HG03196 (cell line): ENCODE measurements at regions not wholly inside any gene's neighbourhood (a gene's known extent, or its start where the extent isn't known, plus 50 kb on each side); places are given as distances from the start of the nearest gene placed in this dataset.
A peak's percentile ranks its signal among the peaks of the same experiment; 100 is the strongest.
"Not testable (repeated sequence)": the region's sequence is repeated elsewhere in the genome, so short reads cannot be mapped to it uniquely, and the experiment has no call there.

Experiments
- ATAC-seq: cut with Tn5 transposase; IDR thresholded peaks from one replicate; pipeline ENCODE4 v1.9.1; 2021; ENCODE audit not compliant: unreplicated experiment

GRCh38 chr4:33072298-33073089 is 2352.3 kb downstream of the PCDH7 start:
- ATAC-seq: no peak

- no peak for ATAC-seq
Measured at GRCh38 chr4:33073811-33074210, 2353.6 kb downstream of the PCDH7 start.

- ATAC-seq: no peak
Measured at GRCh38 chr4:33078145-33078544, 2358.0 kb downstream of the PCDH7 start.

- ATAC-seq: no peak
Measured at GRCh38 chr4:33080275-33080674, 2360.1 kb downstream of the PCDH7 start.

GRCh38 chr4:33085709-33086108 is 2365.5 kb downstream of the PCDH7 start:
- no peak for ATAC-seq

- ATAC-seq: no peak
Measured at GRCh38 chr4:33086331-33086925, 2366.3 kb downstream of the PCDH7 start.

- ATAC-seq: no peak
Measured at GRCh38 chr4:33088713-33089112, 2368.5 kb downstream of the PCDH7 start.

GRCh38 chr4:33090910-33091309 is 2370.7 kb downstream of the PCDH7 start:
- ATAC-seq: no peak

- no peak for ATAC-seq
Measured at GRCh38 chr4:33091961-33092360, 2371.8 kb downstream of the PCDH7 start.

GRCh38 chr4:33104273-33104672 is 2384.1 kb downstream of the PCDH7 start:
- peak; percentile 77 for ATAC-seq

GRCh38 chr4:33107814-33108213 is 2387.6 kb downstream of the PCDH7 start:
- ATAC-seq: no peak

- no peak for ATAC-seq
Measured at GRCh38 chr4:33111117-33111516, 2390.9 kb downstream of the PCDH7 start.

- ATAC-seq: no peak
Measured at GRCh38 chr4:33116871-33117270, 2396.7 kb downstream of the PCDH7 start.

- ATAC-seq: no peak
Measured at GRCh38 chr4:33126002-33126401, 2405.8 kb downstream of the PCDH7 start.

- not testable (repeated sequence) for ATAC-seq
Measured at GRCh38 chr4:33130662-33131061, 2410.5 kb downstream of the PCDH7 start.

GRCh38 chr4:33133723-33134122 is 2413.6 kb downstream of the PCDH7 start:
- ATAC-seq: no peak

- no peak for ATAC-seq
Measured at GRCh38 chr4:33134366-33134765, 2414.2 kb downstream of the PCDH7 start.

- ATAC-seq: no peak
Measured at GRCh38 chr4:33149658-33150524, 2429.7 kb downstream of the PCDH7 start.

GRCh38 chr4:33150525-33150910 is 2430.3 kb downstream of the PCDH7 start:
- ATAC-seq: no peak

GRCh38 chr4:33160126-33160525 is 2440.0 kb downstream of the PCDH7 start:
- ATAC-seq: peak; percentile 53

- ATAC-seq: no peak
Measured at GRCh38 chr4:33161202-33161601, 2441.0 kb downstream of the PCDH7 start.

GRCh38 chr4:33162122-33162521 is 2442.0 kb downstream of the PCDH7 start:
- ATAC-seq: no peak
